ENCODE measurements at regions not wholly inside any gene's neighbourhood (a gene's known extent, or its start where the extent isn't known, plus 50 kb on each side); places are given as distances from the start of the nearest gene placed in this dataset.

GRCh38 chr11:100612766-100613165 lies 74.3 kb upstream of the ARHGAP42 start:
- no peak for TF ChIP-seq TAF1 (IDR thresholded peaks at IDR 0.05; ENCODE audit: borderline replicate concordance, insufficient read depth, low read length)
- no peak for TF ChIP-seq REST (IDR thresholded peaks at IDR 0.05; ENCODE audit: insufficient read depth in 1 of 2, low read depth in 2 of 2, low read length in 2 of 2)
- TF ChIP-seq POLR2AphosphoS5 (IDR thresholded peaks at IDR 0.05; ENCODE audit: low read depth, low read length): no peak
- TF ChIP-seq SIN3A (IDR thresholded peaks at IDR 0.05; ENCODE audit: borderline replicate concordance, insufficient read depth, low read length): no peak
- no peak for TF ChIP-seq FOXP2 (optimal IDR thresholded peaks at IDR 0.05; ENCODE audit: borderline replicate concordance, extremely low read depth, extremely low read length, insufficient read depth)

- no peak for TF ChIP-seq TAF1 (IDR thresholded peaks at IDR 0.05; ENCODE audit: borderline replicate concordance, insufficient read depth, low read length)
- TF ChIP-seq SIN3A (IDR thresholded peaks at IDR 0.05; ENCODE audit: borderline replicate concordance, insufficient read depth, low read length): no peak
- no peak for TF ChIP-seq POLR2AphosphoS5 (IDR thresholded peaks at IDR 0.05; ENCODE audit: low read depth, low read length)
- no peak for TF ChIP-seq REST (IDR thresholded peaks at IDR 0.05; ENCODE audit: insufficient read depth in 1 of 2, low read depth in 2 of 2, low read length in 2 of 2)
- TF ChIP-seq FOXP2 (optimal IDR thresholded peaks at IDR 0.05; ENCODE audit: borderline replicate concordance, extremely low read depth, extremely low read length, insufficient read depth): no peak
Observed at GRCh38 chr11:100618914-100619313, 68.2 kb upstream of the ARHGAP42 start.

GRCh38 chr11:100619484-100619883 lies 67.6 kb upstream of the ARHGAP42 start:
- TF ChIP-seq FOXP2 (optimal IDR thresholded peaks at IDR 0.05; ENCODE audit: borderline replicate concordance, extremely low read depth, extremely low read length, insufficient read depth) (no peak), REST (IDR thresholded peaks at IDR 0.05; ENCODE audit: insufficient read depth in 1 of 2, low read depth in 2 of 2, low read length in 2 of 2) (no peak), TAF1 (IDR thresholded peaks at IDR 0.05; ENCODE audit: borderline replicate concordance, insufficient read depth, low read length) (no peak), POLR2AphosphoS5 (IDR thresholded peaks at IDR 0.05; ENCODE audit: low read depth, low read length) (no peak), SIN3A (IDR thresholded peaks at IDR 0.05; ENCODE audit: borderline replicate concordance, insufficient read depth, low read length) (no peak)

GRCh38 chr11:100622404-100622803 lies 64.7 kb upstream of the ARHGAP42 start:
- TF ChIP-seq FOXP2 (optimal IDR thresholded peaks at IDR 0.05; ENCODE audit: borderline replicate concordance, extremely low read depth, extremely low read length, insufficient read depth) (no peak), REST (IDR thresholded peaks at IDR 0.05; ENCODE audit: insufficient read depth in 1 of 2, low read depth in 2 of 2, low read length in 2 of 2) (no peak), SIN3A (IDR thresholded peaks at IDR 0.05; ENCODE audit: borderline replicate concordance, insufficient read depth, low read length) (no peak), POLR2AphosphoS5 (IDR thresholded peaks at IDR 0.05; ENCODE audit: low read depth, low read length) (no peak), TAF1 (IDR thresholded peaks at IDR 0.05; ENCODE audit: borderline replicate concordance, insufficient read depth, low read length) (no peak)

- TF ChIP-seq SIN3A (IDR thresholded peaks at IDR 0.05; ENCODE audit: borderline replicate concordance, insufficient read depth, low read length) (no peak), POLR2AphosphoS5 (IDR thresholded peaks at IDR 0.05; ENCODE audit: low read depth, low read length) (no peak), TAF1 (IDR thresholded peaks at IDR 0.05; ENCODE audit: borderline replicate concordance, insufficient read depth, low read length) (no peak), REST (IDR thresholded peaks at IDR 0.05; ENCODE audit: insufficient read depth in 1 of 2, low read depth in 2 of 2, low read length in 2 of 2) (no peak), FOXP2 (optimal IDR thresholded peaks at IDR 0.05; ENCODE audit: borderline replicate concordance, extremely low read depth, extremely low read length, insufficient read depth) (no peak)
Observed at GRCh38 chr11:100624346-100624745, 62.7 kb upstream of the ARHGAP42 start.

Measured in PFSK-1 (cell line).